ENCODE measurements at regions not wholly inside any gene's neighbourhood (a gene's known extent, or its start where the extent isn't known, plus 50 kb on each side); places are given as distances from the start of the nearest gene placed in this dataset.

DNA sequence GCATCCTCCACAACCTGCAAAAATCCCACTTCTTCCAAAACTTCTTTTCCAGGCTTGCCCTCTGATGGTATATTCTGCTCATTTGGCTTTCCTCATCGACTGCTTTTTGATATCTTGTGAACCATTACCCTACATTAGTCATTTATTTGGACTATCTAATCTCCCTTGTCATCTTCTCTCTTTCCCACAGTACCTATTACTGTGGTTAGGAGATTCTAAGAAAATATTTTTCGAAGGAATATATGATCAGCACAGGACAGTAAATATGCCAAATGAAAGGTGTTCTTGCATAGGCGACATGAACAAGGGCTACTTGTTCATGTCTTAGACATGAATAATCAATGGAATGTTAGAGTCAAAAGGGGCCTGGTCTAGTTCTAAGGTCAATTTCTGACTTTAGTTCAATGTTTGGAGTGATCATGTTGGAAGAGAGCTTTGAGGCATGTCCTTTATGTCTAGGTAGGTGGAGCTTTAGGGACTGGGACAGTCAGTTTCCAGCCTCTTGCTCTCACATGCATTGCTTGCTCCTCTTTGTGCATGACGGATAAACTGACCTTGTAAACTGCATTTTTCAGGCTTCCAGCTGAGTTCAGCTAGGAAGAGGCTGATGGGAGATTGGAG lies 243.4 kb upstream of the RPS23 start:
- TF ChIP-seq, protein P1, sequence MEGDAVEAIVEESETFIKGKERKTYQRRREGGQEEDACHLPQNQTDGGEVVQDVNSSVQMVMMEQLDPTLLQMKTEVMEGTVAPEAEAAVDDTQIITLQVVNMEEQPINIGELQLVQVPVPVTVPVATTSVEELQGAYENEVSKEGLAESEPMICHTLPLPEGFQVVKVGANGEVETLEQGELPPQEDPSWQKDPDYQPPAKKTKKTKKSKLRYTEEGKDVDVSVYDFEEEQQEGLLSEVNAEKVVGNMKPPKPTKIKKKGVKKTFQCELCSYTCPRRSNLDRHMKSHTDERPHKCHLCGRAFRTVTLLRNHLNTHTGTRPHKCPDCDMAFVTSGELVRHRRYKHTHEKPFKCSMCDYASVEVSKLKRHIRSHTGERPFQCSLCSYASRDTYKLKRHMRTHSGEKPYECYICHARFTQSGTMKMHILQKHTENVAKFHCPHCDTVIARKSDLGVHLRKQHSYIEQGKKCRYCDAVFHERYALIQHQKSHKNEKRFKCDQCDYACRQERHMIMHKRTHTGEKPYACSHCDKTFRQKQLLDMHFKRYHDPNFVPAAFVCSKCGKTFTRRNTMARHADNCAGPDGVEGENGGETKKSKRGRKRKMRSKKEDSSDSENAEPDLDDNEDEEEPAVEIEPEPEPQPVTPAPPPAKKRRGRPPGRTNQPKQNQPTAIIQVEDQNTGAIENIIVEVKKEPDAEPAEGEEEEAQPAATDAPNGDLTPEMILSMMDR (IDR thresholded peaks at IDR 0.05; ENCODE audit: borderline replicate concordance, extremely low read depth, low read length, poor library complexity, severe bottlenecking), result no peak
- TF ChIP-seq EZH2 (IDR thresholded peaks at IDR 0.05; ENCODE audit: borderline replicate concordance, low read depth, low read length, severe bottlenecking), result no peak

Data from DND-41 (cell line).